Naive thymus-derived CD4-positive, alpha-beta T cell (primary cell): ENCODE measurements at regions not wholly inside any gene's neighbourhood (a gene's known extent, or its start where the extent isn't known, plus 50 kb on each side); places are given as distances from the start of the nearest gene placed in this dataset.
A peak's percentile ranks its signal among the peaks of the same experiment; 100 is the strongest.

Source experiments
- ATAC-seq: fragments of 150-1000 bp; cut with Tn5 transposase; 2 replicates; pipeline ENCODE4 v1.10.0; 2021; ENCODE audit warnings: mild to moderate bottlenecking, moderate library complexity
- CTCF ChIA-PET: fragments of 350-600 bp; sonication (Branson Sonifier 250); formaldehyde crosslinking; loops from one replicate; lab custom pipeline; 2021; ENCODE audit warnings: antibody characterized with exemption; lab: Charles Lee
- POLR2A ChIA-PET: fragments of 350-600 bp; sonication (Branson Sonifier 250); formaldehyde crosslinking; loops from one replicate; lab custom pipeline; 2021; ENCODE audit warnings: antibody characterized with exemption, inconsistent platforms; lab: Charles Lee
- DNase-seq, 9 donors: peaks; one replicate each; pipeline versions ENCODE4 v3.0.0 to v3.0.0-alpha.2; 2020 to 2022; ENCODE audit warnings: mixed read lengths in 1 of 9
- H3K27ac ChIP-seq: one replicate; pipeline ENCODE4 v1.7.0; 2013; ENCODE audit warnings: mild to moderate bottlenecking, low read depth, low read length, moderate library complexity
- H3K27me3 ChIP-seq, 2 donors: one replicate each; pipeline ENCODE4 v1.7.0; 2013; ENCODE audit warnings: low read length in 2 of 2, mild to moderate bottlenecking in 2 of 2, moderate library complexity in 2 of 2; ENCODE audit not compliant: control insufficient read depth in 2 of 2, insufficient read depth in 2 of 2
- H3K36me3 ChIP-seq, 3 experiments: 1 replicate in 2 of 3; 2 replicates in 1 of 3; pipeline ENCODE4 v1.7.0; 2013; ENCODE audit warnings: low read length in 3 of 3, mild to moderate bottlenecking in 3 of 3, moderate library complexity in 1 of 3; ENCODE audit not compliant: insufficient read depth in 3 of 3, control insufficient read depth in 2 of 3
- H3K4me1 ChIP-seq, 2 donors: one replicate each; pipeline ENCODE4 v1.7.0; 2013; ENCODE audit warnings: low read length in 2 of 2, mild to moderate bottlenecking in 2 of 2, moderate library complexity in 1 of 2; ENCODE audit not compliant: control insufficient read depth in 2 of 2, insufficient read depth in 2 of 2
- H3K4me3 ChIP-seq: 2 replicates; pipeline ENCODE4 v1.7.0; 2013; ENCODE audit warnings: mild to moderate bottlenecking, low read length
- H3K9me3 ChIP-seq, 3 experiments: 1 replicate in 2 of 3; 2 replicates in 1 of 3; pipeline ENCODE4 v1.7.0; 2013; ENCODE audit warnings: low read length in 3 of 3; ENCODE audit not compliant: control insufficient read depth in 2 of 3
- H3K27ac Mint-ChIP-seq, 9 donors: one replicate each; pipeline ENCODE4 v1.8.0; 2020 to 2022; ENCODE audit warnings: mixed read lengths in 9 of 9, mild to moderate bottlenecking in 8 of 9, moderate library complexity in 5 of 9, inconsistent platforms in 2 of 9
- H3K27me3 Mint-ChIP-seq, 5 donors: one replicate each; pipeline ENCODE4 v1.8.0; 2021 to 2022; ENCODE audit warnings: mixed read lengths in 5 of 5, mild to moderate bottlenecking in 1 of 5
- H3K36me3 Mint-ChIP-seq, 5 donors: one replicate each; pipeline ENCODE4 v1.8.0; 2020 to 2022; ENCODE audit warnings: mixed read lengths in 5 of 5, mild to moderate bottlenecking in 3 of 5, inconsistent platforms in 1 of 5
- H3K4me1 Mint-ChIP-seq, 7 donors: one replicate each; pipeline ENCODE4 v1.8.0; 2020 to 2022; ENCODE audit warnings: mixed read lengths in 7 of 7, mild to moderate bottlenecking in 3 of 7, inconsistent platforms in 1 of 7
- H3K4me3 Mint-ChIP-seq, 10 donors: one replicate each; pipeline ENCODE4 v1.8.0; 2020 to 2022; ENCODE audit warnings: mild to moderate bottlenecking in 10 of 10, mixed read lengths in 10 of 10, moderate library complexity in 6 of 10, inconsistent platforms in 2 of 10
- H3K9me3 Mint-ChIP-seq, 11 donors: one replicate each; pipeline ENCODE4 v1.8.0; 2020 to 2022; ENCODE audit warnings: mixed read lengths in 11 of 11, mild to moderate bottlenecking in 4 of 11, inconsistent platforms in 1 of 11, moderate library complexity in 1 of 11
- intact Hi-C, 2 donors: fragments of 100-400 bp; cut with micrococcal nuclease; formaldehyde crosslinking; loops; one replicate each; pipeline ENCODE4 v1.15.1; 2023

DNA sequence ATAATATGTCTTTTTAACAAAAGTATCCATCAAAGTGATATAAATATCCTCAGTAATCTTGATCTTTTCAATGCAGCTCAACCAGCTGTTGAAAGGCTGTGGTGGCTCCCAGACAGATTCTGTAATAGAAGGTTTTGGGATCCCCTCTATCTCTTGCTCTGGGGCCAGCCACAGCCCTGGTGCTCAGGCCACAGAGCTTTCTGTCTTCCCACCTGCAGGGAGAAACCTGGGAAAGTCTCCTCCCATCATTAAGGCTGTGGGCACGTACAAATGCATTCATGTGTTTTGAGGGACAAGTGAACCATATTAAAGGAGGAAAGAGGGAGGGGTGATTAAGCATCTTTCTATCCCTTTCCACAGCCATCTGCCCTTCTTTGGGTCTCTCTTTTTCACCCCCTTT is 183.1 kb downstream of the PRDM13 start:
- DNase-seq (no peak), ATAC-seq (no peak)
- Mint-ChIP-seq H3K27me3 (peaks cover 18 to 51% (median 31%) of the 10 kb centered on the region in 5 donors), H3K36me3 (no peaks in the 10 kb centered on the region), H3K4me1 (no peaks in the 10 kb centered on the region), H3K4me3 (no peak overlapping the region), H3K9me3 (no peaks in the 10 kb centered on the region), H3K27ac (no peak overlapping the region)
- intact Hi-C loops = loop anchor here in 1 of 2 donors (1.0 to 2.0 kb wide), 2 partner anchors 201 to 323 kb away; no protein-coding TSS in a partner anchor
- Histone ChIP-seq H3K36me3 (no peaks in the 10 kb centered on the region), H3K9me3 (no peaks in the 10 kb centered on the region), H3K27ac (no peak overlapping the region), H3K27me3 (no peaks in the 10 kb centered on the region), H3K4me3 (no peak overlapping the region), H3K4me1 (no peaks in the 10 kb centered on the region)
- ChIA-PET CTCF (no interaction called here), POLR2A (no interaction called here)

- CTCF ChIA-PET = no interaction called here
- Histone ChIP-seq H3K27me3 (no peaks in the 10 kb centered on the region), H3K4me1 (no peaks in the 10 kb centered on the region), H3K4me3 (no peak overlapping the region), H3K27ac (no peak overlapping the region), H3K36me3 (no peaks in the 10 kb centered on the region), H3K9me3 (no peaks in the 10 kb centered on the region)
- Mint-ChIP-seq H3K27me3 (peaks cover 18 to 57% (median 29%) of the 10 kb centered on the region in 5 donors), H3K4me1 (no peaks in the 10 kb centered on the region), H3K9me3 (no peaks in the 10 kb centered on the region), H3K27ac (no peak overlapping the region), H3K36me3 (no peaks in the 10 kb centered on the region), H3K4me3 (no peak overlapping the region)
- POLR2A ChIA-PET = no interaction called here
- ATAC-seq (no peak), DNase-seq (no peak)
- intact Hi-C loops = loop anchor here in 1 of 2 donors (1.0 to 2.0 kb wide), 2 partner anchors 202 to 324 kb away; no protein-coding TSS in a partner anchor
These were observed 184.0 kb downstream of the PRDM13 start for GRCh38 chr6:99790679-99791078.

DNA sequence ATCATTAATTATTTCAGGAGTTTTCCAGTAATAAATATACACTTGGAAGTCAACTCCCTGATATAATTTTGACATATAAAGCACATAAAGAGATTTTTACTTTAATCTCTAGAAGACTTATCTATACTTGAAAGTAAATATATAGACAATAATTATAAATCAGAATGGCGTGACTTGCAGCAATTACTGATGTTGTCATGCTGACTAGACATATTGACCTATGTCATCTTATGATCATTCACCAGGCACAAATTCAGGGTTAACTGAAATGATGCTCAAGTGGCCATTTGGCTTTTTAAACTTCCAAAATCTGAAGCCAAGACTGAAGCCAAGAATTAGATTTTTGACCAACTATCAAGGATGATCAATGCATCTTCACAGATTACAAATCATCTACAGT is 192.2 kb downstream of the MCHR2 start:
- no peak overlapping the region for H3K27ac Mint-ChIP-seq
- no peaks in the 10 kb centered on the region for H3K4me1 Mint-ChIP-seq
- CTCF ChIA-PET = no interaction called here
- no peaks in the 10 kb centered on the region for H3K36me3 Mint-ChIP-seq
- H3K4me3 Mint-ChIP-seq = no peak overlapping the region
- Histone ChIP-seq H3K4me3 (no peak overlapping the region), H3K27me3 (no peaks in the 10 kb centered on the region), H3K36me3 (no peaks in the 10 kb centered on the region), H3K4me1 (no peaks in the 10 kb centered on the region), H3K27ac (no peak overlapping the region), H3K9me3 (no peaks in the 10 kb centered on the region)
- POLR2A ChIA-PET = no interaction called here
- DNase-seq (no peak), ATAC-seq (no peak)
- intact Hi-C loops = no loop called here
- peaks cover 12 to 17% (median 13%) of the 10 kb centered on the region in 5 donors for H3K27me3 Mint-ChIP-seq
- no peaks in the 10 kb centered on the region for H3K9me3 Mint-ChIP-seq

- Mint-ChIP-seq H3K36me3 (no peaks in the 10 kb centered on the region), H3K4me3 (no peak overlapping the region), H3K27me3 (peaks cover 10 to 17% (median 13%) of the 10 kb centered on the region in 5 donors), H3K9me3 (no peaks in the 10 kb centered on the region), H3K27ac (no peak overlapping the region), H3K4me1 (no peaks in the 10 kb centered on the region)
- Histone ChIP-seq H3K9me3 (no peaks in the 10 kb centered on the region), H3K27ac (no peak overlapping the region), H3K27me3 (no peaks in the 10 kb centered on the region), H3K4me3 (no peak overlapping the region), H3K36me3 (no peaks in the 10 kb centered on the region), H3K4me1 (no peaks in the 10 kb centered on the region)
- intact Hi-C loops = no loop called here
- ChIA-PET POLR2A (no interaction called here), CTCF (no interaction called here)
- no peak for ATAC-seq
- DNase-seq = no peak
These were observed 191.5 kb downstream of the MCHR2 start for GRCh38 chr6:99802396-99803031.

DNA sequence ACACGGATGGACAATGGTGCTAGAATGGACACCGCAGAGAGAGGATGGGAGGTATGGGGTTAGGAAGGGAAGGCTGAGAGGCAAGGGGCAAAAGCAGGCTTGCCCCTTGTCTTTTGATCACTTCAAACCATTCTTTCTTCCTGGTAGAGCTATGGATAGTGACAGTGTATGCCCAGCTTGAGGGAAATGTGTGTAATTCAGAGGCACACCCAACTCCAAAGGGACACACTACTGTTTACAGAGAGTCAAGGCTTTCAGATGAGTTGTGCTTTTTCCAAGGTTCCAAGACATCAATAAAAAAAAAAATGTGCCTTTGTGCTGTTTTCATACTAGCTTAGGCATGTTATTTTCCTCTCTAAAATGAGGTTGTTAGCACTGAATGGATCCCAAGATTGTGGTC is 185.0 kb downstream of the MCHR2 start:
- H3K4me3 Mint-ChIP-seq = peak overlapping the region in 1 of 10 donors; percentile 52
- intact Hi-C loops = no loop called here
- DNase-seq (no peak), ATAC-seq (no peak)
- Histone ChIP-seq H3K4me3 (no peak overlapping the region), H3K27ac (no peak overlapping the region), H3K36me3 (no peaks in the 10 kb centered on the region), H3K9me3 (no peaks in the 10 kb centered on the region), H3K4me1 (no peaks in the 10 kb centered on the region), H3K27me3 (no peaks in the 10 kb centered on the region)
- H3K36me3 Mint-ChIP-seq = no peaks in the 10 kb centered on the region
- ChIA-PET POLR2A (no interaction called here), CTCF (interaction anchor here (0.6 to 1.1 kb wide), 3 partner anchors 12 to 576 kb away, joined by 3 to 5 read pairs (median 4); no protein-coding TSS in a partner anchor)
- H3K4me1 Mint-ChIP-seq = peaks cover 0 to 2% (median 0%) of the 10 kb centered on the region in 7 donors
- peaks cover 23 to 40% (median 31%) of the 10 kb centered on the region in 5 donors for H3K27me3 Mint-ChIP-seq
- H3K9me3 Mint-ChIP-seq = no peaks in the 10 kb centered on the region
- H3K27ac Mint-ChIP-seq = no peak overlapping the region

DNA sequence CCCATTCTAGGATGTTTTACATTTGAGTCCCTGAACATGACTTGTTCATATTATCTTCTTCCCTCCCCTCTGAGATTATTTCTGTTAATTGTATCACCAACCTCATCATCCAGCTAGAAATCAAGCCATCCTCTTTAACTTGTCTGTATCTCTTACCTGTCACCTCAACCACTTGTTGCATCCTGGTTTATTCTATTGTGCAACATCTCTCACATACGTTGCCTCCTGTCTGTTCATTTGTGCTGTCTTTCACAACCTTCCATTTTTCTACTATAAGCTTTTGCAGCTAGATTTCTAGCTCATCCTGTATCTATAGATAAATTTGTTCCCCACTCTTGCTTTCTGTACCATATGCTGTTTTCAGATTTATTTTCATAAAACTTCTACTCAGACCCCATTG is 183.7 kb downstream of the MCHR2 start:
- Mint-ChIP-seq H3K4me1 (peaks cover 0 to 2% (median 0%) of the 10 kb centered on the region in 7 donors), H3K27me3 (peaks cover 20 to 40% (median 31%) of the 10 kb centered on the region in 5 donors)
- intact Hi-C loops = no loop called here

More for the DNA sequence above, 183.7 kb downstream of the MCHR2 start:
- no peaks in the 10 kb centered on the region for H3K36me3 Mint-ChIP-seq
- ChIA-PET CTCF (interaction anchor here (1.1 kb wide), 1 partner anchor 11 kb away, joined by 3 read pairs; no protein-coding TSS in a partner anchor), POLR2A (no interaction called here)
- H3K27ac Mint-ChIP-seq = no peak overlapping the region
- H3K27me3 ChIP-seq = no peaks in the 10 kb centered on the region
- H3K4me1 ChIP-seq = no peaks in the 10 kb centered on the region
- ATAC-seq (no peak), DNase-seq (no peak)
- H3K9me3 Mint-ChIP-seq = no peaks in the 10 kb centered on the region
- H3K4me3 ChIP-seq = no peak overlapping the region
- H3K9me3 ChIP-seq = no peaks in the 10 kb centered on the region
- H3K36me3 ChIP-seq = no peaks in the 10 kb centered on the region
- no peak overlapping the region for H3K4me3 Mint-ChIP-seq
- no peak overlapping the region for H3K27ac ChIP-seq
